CD4-positive, alpha-beta T cell (primary cell): ENCODE measurements at regions not wholly inside any gene's neighbourhood (a gene's known extent, or its start where the extent isn't known, plus 50 kb on each side); places are given as distances from the start of the nearest gene placed in this dataset.

Experiments used
- ATAC-seq: fragments of 200-7000 bp; cut with Tn5 transposase; one replicate; pipeline ENCODE4 v1.10.0; 2022; ENCODE audit warnings: mild to moderate bottlenecking; ENCODE audit not compliant: poor library complexity
- CTCF ChIA-PET: fragments of 350-600 bp; sonication (Branson Sonifier 250); formaldehyde crosslinking; loops from one replicate; lab custom pipeline; 2021; ENCODE audit warnings: antibody characterized with exemption, inconsistent platforms; lab: Charles Lee
- POLR2A ChIA-PET: fragments of 350-600 bp; sonication (Branson Sonifier 250); formaldehyde crosslinking; loops from one replicate; lab custom pipeline; 2021; ENCODE audit warnings: antibody characterized with exemption, inconsistent platforms; lab: Charles Lee
- DNase-seq, 14 experiments: peaks; one replicate each; pipeline ENCODE4 v3.0.0-alpha.2; 2013 to 2020; ENCODE audit warnings: mixed read lengths in 2 of 14
- H3K27ac ChIP-seq, 2 donors: one replicate each; pipeline versions ENCODE4 v1.5.1 to v1.7.0; 2013; ENCODE audit warnings: low read length in 2 of 2, low read depth in 1 of 2, mild to moderate bottlenecking in 1 of 2
- H3K27me3 ChIP-seq, 2 experiments: 1 replicate in 1 of 2; 2 replicates in 1 of 2; pipeline versions ENCODE4 v1.6.1 to v1.7.0; 2013; ENCODE audit warnings: low read length in 2 of 2, control low read depth in 1 of 2, mild to moderate bottlenecking in 1 of 2, moderate library complexity in 1 of 2; ENCODE audit not compliant: insufficient read depth in 2 of 2, control insufficient read depth in 1 of 2
- H3K36me3 ChIP-seq: one replicate; pipeline ENCODE4 v1.6.1; 2013; ENCODE audit warnings: low read length, control low read depth; ENCODE audit not compliant: insufficient read depth
- H3K4me1 ChIP-seq: one replicate; pipeline ENCODE4 v1.6.1; 2013; ENCODE audit warnings: low read length, control low read depth; ENCODE audit not compliant: insufficient read depth
- H3K4me3 ChIP-seq: one replicate; pipeline ENCODE4 v1.5.1; 2013; ENCODE audit warnings: mild to moderate bottlenecking, low read length, moderate library complexity
- H3K9me3 ChIP-seq, 2 experiments: 1 replicate in 1 of 2; 2 replicates in 1 of 2; pipeline versions ENCODE4 v1.6.1 to v1.7.0; 2013; ENCODE audit warnings: low read length in 2 of 2, mild to moderate bottlenecking in 2 of 2, control low read depth in 1 of 2, moderate library complexity in 1 of 2; ENCODE audit not compliant: control insufficient read depth in 1 of 2, insufficient read depth in 1 of 2
- H3K27ac Mint-ChIP-seq: one replicate; pipeline ENCODE4 v1.8.0; 2020; ENCODE audit warnings: mixed read lengths
- H3K27me3 Mint-ChIP-seq: one replicate; pipeline ENCODE4 v1.8.0; 2021; ENCODE audit warnings: mixed read lengths
- H3K36me3 Mint-ChIP-seq: one replicate; pipeline ENCODE4 v1.8.0; 2021; ENCODE audit warnings: low read depth, mixed read lengths
- H3K4me1 Mint-ChIP-seq: one replicate; pipeline ENCODE4 v1.8.0; 2021; ENCODE audit warnings: low read depth, mixed read lengths
- H3K4me3 Mint-ChIP-seq: one replicate; pipeline ENCODE4 v1.8.0; 2020; ENCODE audit warnings: mild to moderate bottlenecking, mixed read lengths
- H3K9me3 Mint-ChIP-seq: one replicate; pipeline ENCODE4 v1.8.0; 2020; ENCODE audit warnings: mixed read lengths
- intact Hi-C, 2 experiments: fragments of 100-400 bp; cut with DNase I in 1 of 2; cut with micrococcal nuclease in 1 of 2; formaldehyde crosslinking; loops; one replicate each; pipeline versions ENCODE4 v1.15.1 to v1.9.0; 2023 to 2025; cut with DNase I, micrococcal nuclease
- TF ChIP-seq, protein P1 (sequence below): fragments of 200-600 bp; IDR thresholded peaks from one replicate; pipeline ENCODE4 v1.8.0; 2022; ENCODE audit warnings: antibody characterized with exemption, mild to moderate bottlenecking

DNA sequence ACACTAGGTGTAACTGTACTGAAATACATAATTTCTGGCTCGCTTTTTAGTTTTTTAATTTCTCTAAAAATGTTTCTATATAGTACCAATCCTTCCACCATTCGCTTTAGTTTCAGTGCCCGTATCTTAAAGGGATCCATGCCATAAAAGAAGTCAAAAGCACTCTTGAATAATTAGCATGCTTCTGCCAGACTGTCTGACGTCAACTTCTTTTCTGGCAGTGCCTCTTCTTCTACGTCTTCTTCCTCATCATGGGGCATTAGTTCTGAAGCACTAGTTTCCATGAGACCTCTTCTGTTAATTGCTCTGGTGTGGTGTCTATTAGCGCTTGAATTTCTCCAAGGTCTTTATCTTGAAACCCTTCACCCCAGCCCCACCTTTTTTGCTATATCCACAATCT lies 93.8 kb upstream of the DOCK9 start:
- H3K27ac Mint-ChIP-seq, result peak overlapping the region; percentile 27

DNA sequence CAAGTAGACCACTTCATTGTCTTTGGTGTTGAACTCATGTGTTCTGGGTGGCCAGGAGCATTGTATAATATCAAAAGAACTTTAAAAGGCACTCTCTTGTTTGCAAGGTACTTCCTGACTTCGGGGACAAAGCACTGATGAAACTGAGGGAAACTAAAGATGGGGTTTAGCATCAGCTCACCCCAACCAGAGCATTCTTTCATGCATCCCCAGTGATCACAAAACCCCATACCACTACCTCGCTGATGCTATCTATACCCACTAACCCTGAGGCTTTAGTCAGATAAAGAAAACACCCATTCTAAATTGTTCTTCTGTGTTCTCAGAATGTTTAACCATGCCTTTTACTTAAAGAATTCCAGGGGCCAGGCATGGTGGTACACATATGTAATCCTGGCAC lies 94.5 kb upstream of the DOCK9 start:
- Mint-ChIP-seq H3K4me3 (no peak overlapping the region), H3K9me3 (no peaks in the 10 kb centered on the region), H3K27me3 (no peaks in the 10 kb centered on the region), H3K4me1 (peaks cover 90% of the 10 kb centered on the region), H3K36me3 (peaks cover 55% of the 10 kb centered on the region), H3K27ac (no peak overlapping the region)
- TF ChIP-seq, protein P1, sequence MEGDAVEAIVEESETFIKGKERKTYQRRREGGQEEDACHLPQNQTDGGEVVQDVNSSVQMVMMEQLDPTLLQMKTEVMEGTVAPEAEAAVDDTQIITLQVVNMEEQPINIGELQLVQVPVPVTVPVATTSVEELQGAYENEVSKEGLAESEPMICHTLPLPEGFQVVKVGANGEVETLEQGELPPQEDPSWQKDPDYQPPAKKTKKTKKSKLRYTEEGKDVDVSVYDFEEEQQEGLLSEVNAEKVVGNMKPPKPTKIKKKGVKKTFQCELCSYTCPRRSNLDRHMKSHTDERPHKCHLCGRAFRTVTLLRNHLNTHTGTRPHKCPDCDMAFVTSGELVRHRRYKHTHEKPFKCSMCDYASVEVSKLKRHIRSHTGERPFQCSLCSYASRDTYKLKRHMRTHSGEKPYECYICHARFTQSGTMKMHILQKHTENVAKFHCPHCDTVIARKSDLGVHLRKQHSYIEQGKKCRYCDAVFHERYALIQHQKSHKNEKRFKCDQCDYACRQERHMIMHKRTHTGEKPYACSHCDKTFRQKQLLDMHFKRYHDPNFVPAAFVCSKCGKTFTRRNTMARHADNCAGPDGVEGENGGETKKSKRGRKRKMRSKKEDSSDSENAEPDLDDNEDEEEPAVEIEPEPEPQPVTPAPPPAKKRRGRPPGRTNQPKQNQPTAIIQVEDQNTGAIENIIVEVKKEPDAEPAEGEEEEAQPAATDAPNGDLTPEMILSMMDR, result no peak
- ATAC-seq, result no peak
- intact Hi-C loops, result loop anchor here in 1 of 2 experiments (10.0 kb wide), 1 partner anchor 508 kb away; no protein-coding TSS in a partner anchor
- H3K4me3 ChIP-seq, result no peak overlapping the region
- no peaks in the 10 kb centered on the region for H3K9me3 ChIP-seq
- peaks cover 34% of the 10 kb centered on the region for H3K4me1 ChIP-seq
- POLR2A ChIA-PET, result no interaction called here
- no peaks in the 10 kb centered on the region for H3K27me3 ChIP-seq
- peaks cover 7% of the 10 kb centered on the region for H3K36me3 ChIP-seq
- no peak for DNase-seq
- H3K27ac ChIP-seq, result no peak overlapping the region
- CTCF ChIA-PET, result no interaction called here

More for the DNA sequence above, 93.8 kb upstream of the DOCK9 start:
- peaks cover 90% of the 10 kb centered on the region for H3K4me1 Mint-ChIP-seq
- Histone ChIP-seq H3K36me3 (peaks cover 7% of the 10 kb centered on the region), H3K9me3 (no peaks in the 10 kb centered on the region), H3K27me3 (no peaks in the 10 kb centered on the region), H3K4me1 (peaks cover 34% of the 10 kb centered on the region), H3K27ac (no peak overlapping the region), H3K4me3 (no peak overlapping the region)
- DNase-seq (no peak), ATAC-seq (no peak)
- H3K9me3 Mint-ChIP-seq, result no peaks in the 10 kb centered on the region
- POLR2A ChIA-PET, result no interaction called here
- TF ChIP-seq, protein P1, result no peak
- H3K36me3 Mint-ChIP-seq, result peaks cover 55% of the 10 kb centered on the region
- CTCF ChIA-PET, result no interaction called here
- no peaks in the 10 kb centered on the region for H3K27me3 Mint-ChIP-seq
- intact Hi-C loops, result loop anchor here in 1 of 2 experiments (10.0 kb wide), 1 partner anchor 507 kb away; no protein-coding TSS in a partner anchor
- no peak overlapping the region for H3K4me3 Mint-ChIP-seq

GRCh38 chr13:99072941-99073340 lies 95.1 kb upstream of the DOCK9 start:
- Mint-ChIP-seq H3K27ac (peak overlapping the region; percentile 50), H3K4me3 (peak overlapping the region; percentile 45), H3K27me3 (no peaks in the 10 kb centered on the region), H3K9me3 (no peaks in the 10 kb centered on the region), H3K36me3 (peaks cover 55% of the 10 kb centered on the region), H3K4me1 (peaks cover 90% of the 10 kb centered on the region)
- Histone ChIP-seq H3K4me1 (peaks cover 35% of the 10 kb centered on the region), H3K27me3 (no peaks in the 10 kb centered on the region), H3K27ac (no peak overlapping the region), H3K9me3 (no peaks in the 10 kb centered on the region), H3K4me3 (no peak overlapping the region), H3K36me3 (peaks cover 7% of the 10 kb centered on the region)
- TF ChIP-seq, protein P1, result no peak
- CTCF ChIA-PET, result no interaction called here
- DNase-seq (no peak), ATAC-seq (no peak)
- POLR2A ChIA-PET, result interaction anchor here (2.6 to 2.7 kb wide), 2 partner anchors 8 to 14 kb away, joined by 9 to 13 read pairs; no protein-coding TSS in a partner anchor
- intact Hi-C loops, result loop anchor here in 1 of 2 experiments (10.0 kb wide), 1 partner anchor 508 kb away; no protein-coding TSS in a partner anchor
